NT2/D1 (cell line): ENCODE measurements at regions not wholly inside any gene's neighbourhood (a gene's known extent, or its start where the extent isn't known, plus 50 kb on each side); places are given as distances from the start of the nearest gene placed in this dataset.

Source experiments
- SUZ12 ChIP-seq: IDR thresholded peaks from 2 replicates; pipeline ENCODE4 v1.6.1; 2011; ENCODE audit not compliant: insufficient read length, insufficient read depth; ENCODE audit errors: extremely low read depth
- ZNF274 ChIP-seq: IDR thresholded peaks from 2 replicates; pipeline ENCODE4 v1.6.1; 2011; ENCODE audit warnings: mild to moderate bottlenecking, low read depth, low read length

- TF ChIP-seq SUZ12 (no peak), ZNF274 (no peak)
Measured at GRCh38 chr3:159637883-159638542, 350.6 kb upstream of the IL12A start.
